Prostate gland (tissue), 2 donors: ENCODE measurements at regions not wholly inside any gene's neighbourhood (a gene's known extent, or its start where the extent isn't known, plus 50 kb on each side); places are given as distances from the start of the nearest gene placed in this dataset.

Experiments used
- CTCF ChIP-seq, 4 experiments: fragments of 200-600 bp in 2 of 4; fragments of 450-650 bp in 2 of 4; sonication (generic) in 2 of 4; IDR thresholded peaks; 1 replicate in 3 of 4; 2 replicates in 1 of 4; pipeline ENCODE4 v1.5.1; 2016 to 2019; ENCODE audit warnings: antibody characterized with exemption in 4 of 4, mild to moderate bottlenecking in 2 of 4, moderate library complexity in 2 of 4
- POLR2AphosphoS5 ChIP-seq: sonication (generic); formaldehyde crosslinking; IDR thresholded peaks from one replicate; pipeline ENCODE4 v1.6.1; 2017; ENCODE audit warnings: antibody characterized with exemption

- TF ChIP-seq CTCF (IDR thresholded peaks at IDR 0.05), result no peak
- TF ChIP-seq POLR2AphosphoS5, result no peak
Measured at GRCh38 chr4:101718810-101719209, 71.7 kb upstream of the BANK1 start.
